HepG2 (cell line): ENCODE measurements at regions not wholly inside any gene's neighbourhood (a gene's known extent, or its start where the extent isn't known, plus 50 kb on each side); places are given as distances from the start of the nearest gene placed in this dataset.

ENCODE experiments used
- ATAC-seq: fragments of 200-7000 bp; cut with Tn5 transposase; 3 replicates; pipeline ENCODE4 v1.9.1; 2020; ENCODE audit warnings: mild to moderate bottlenecking, moderate library complexity
- BruUV-seq: library from RNA; stranded (reverse); fragments of 400-500 nt; replicated peaks from 2 replicates; lab custom pipeline; 2021; lab: Mats Ljungman, UMichigan
- CTCF ChIA-PET: fragments of 300-600 bp; formaldehyde crosslinking; extraction: SDS; loops from one replicate; lab custom pipeline; 2021; ENCODE audit warnings: low total read pairs, inconsistent platforms, low intra/inter-chr PET ratio; lab: Yijun Ruan, JAX
- POLR2A ChIA-PET: fragments of 350-600 bp; sonication (Branson Sonifier 250); formaldehyde crosslinking; loops from one replicate; lab custom pipeline; 2020; ENCODE audit warnings: antibody characterized with exemption, inconsistent platforms; lab: Yijun Ruan, JAX
- DNase-seq: peaks from one replicate; pipeline ENCODE4 v3.0.0-alpha.2; 2015; ENCODE audit warnings: low spot score
- FAIRE-seq: peaks from 3 replicates; lab custom pipeline; 2011; peaks lifted over from hg19 to GRCh38; lab: Jason Lieb, UNC
- H2AFZ ChIP-seq: one replicate; pipeline ENCODE4 v1.6.1; 2011; ENCODE audit warnings: low read length, inconsistent platforms
- H3K27ac ChIP-seq: fragments of 300-600 bp; 3 replicates; pipeline ENCODE4 v1.8.0; 2011; ENCODE audit warnings: mixed run types, mild to moderate bottlenecking, mixed read lengths, low read length, inconsistent platforms; ENCODE audit not compliant: insufficient read depth; ENCODE audit errors: extremely low read length
- H3K27me3 ChIP-seq, 2 experiments: fragments of 200-600 bp in 1 of 2; 2 replicates in 1 of 2; 3 replicates in 1 of 2; pipeline versions ENCODE4 v1.6.0 to v1.8.0; 2011; ENCODE audit warnings: low read length in 2 of 2, mild to moderate bottlenecking in 2 of 2, moderate library complexity in 2 of 2, inconsistent platforms in 1 of 2; ENCODE audit not compliant: insufficient read depth in 2 of 2, control insufficient read depth in 1 of 2
- H3K36me3 ChIP-seq, 2 experiments: fragments of 200-600 bp in 1 of 2; replicated peaks in 1 of 2; 2 replicates in 1 of 2; 3 replicates in 1 of 2; pipeline versions ENCODE4 v1.5.1 to v1.8.0; 2011; ENCODE audit warnings: low read length in 2 of 2, inconsistent platforms in 1 of 2; ENCODE audit not compliant: insufficient read depth in 2 of 2, control insufficient read depth in 1 of 2
- H3K4me1 ChIP-seq: 2 replicates; pipeline ENCODE4 v1.5.1; 2012; ENCODE audit warnings: low read length, inconsistent platforms; ENCODE audit not compliant: insufficient read depth
- H3K4me2 ChIP-seq: 2 replicates; pipeline ENCODE4 v1.6.0; 2011; ENCODE audit warnings: low read depth, low read length, inconsistent platforms
- H3K4me3 ChIP-seq, 3 experiments: fragments of 200-600 bp in 1 of 3; sonication (generic), shearing (Covaris generic) in 1 of 3; replicated peaks in 1 of 3; 2 replicates each; pipeline ENCODE4 v1.5.1; 2011 to 2016; ENCODE audit warnings: low read length in 3 of 3, inconsistent platforms in 2 of 3, low read depth in 2 of 3, mild to moderate bottlenecking in 2 of 3, control low read depth in 1 of 3, mixed read lengths in 1 of 3; ENCODE audit not compliant: insufficient read depth in 1 of 3
- H3K79me2 ChIP-seq: one replicate; pipeline ENCODE4 v1.6.1; 2011; ENCODE audit warnings: low read length, inconsistent platforms; ENCODE audit not compliant: insufficient read depth
- H3K9ac ChIP-seq: 2 replicates; pipeline ENCODE4 v1.6.0; 2011; ENCODE audit warnings: mild to moderate bottlenecking, low read depth, low read length, inconsistent platforms; ENCODE audit not compliant: insufficient read depth
- H3K9me3 ChIP-seq: 2 replicates; pipeline ENCODE4 v1.5.1; 2012; ENCODE audit warnings: mild to moderate bottlenecking, low read length
- H4K20me1 ChIP-seq: 2 replicates; pipeline ENCODE4 v1.6.0; 2011; ENCODE audit warnings: inconsistent platforms, mild to moderate bottlenecking, low read length, moderate library complexity; ENCODE audit not compliant: insufficient read depth
- ATF7-NPFF ChIP-seq: sonication (generic); formaldehyde crosslinking; IDR thresholded peaks from 2 replicates; pipeline ENCODE4 v1.8.1; 2023; ENCODE audit warnings: mild to moderate bottlenecking, low read depth, missing genetic modification reagents, moderate library complexity
- CEBPG ChIP-seq: IDR thresholded peaks from 2 replicates; pipeline ENCODE4 v1.6.1; 2016
- DNMT1 ChIP-seq: sonication (generic); formaldehyde crosslinking; IDR thresholded peaks from 2 replicates; pipeline ENCODE4 v1.5.1; 2020; ENCODE audit warnings: mild to moderate bottlenecking, missing genetic modification reagents
- ETV6 ChIP-seq: sonication (generic); formaldehyde crosslinking; conservative IDR thresholded peaks from 2 replicates; pipeline ENCODE4 v1.4.0; 2020; ENCODE audit warnings: missing genetic modification reagents
- MXI1 ChIP-seq: IDR thresholded peaks from 3 replicates; pipeline ENCODE4 v1.6.1; 2012; ENCODE audit warnings: low read depth, low read length, inconsistent platforms, borderline replicate concordance
- ZFAT ChIP-seq: sonication (generic); formaldehyde crosslinking; conservative IDR thresholded peaks from 2 replicates; pipeline ENCODE4 v1.8.1; 2023; ENCODE audit warnings: missing genetic modification reagents, inconsistent platforms
- ZNF136 ChIP-seq: sonication (generic); formaldehyde crosslinking; IDR thresholded peaks from 2 replicates; pipeline ENCODE4 v1.8.1; 2022; ENCODE audit warnings: low read depth, mild to moderate bottlenecking, moderate library complexity, missing genetic modification reagents
- ZNF382 ChIP-seq: sonication (generic); formaldehyde crosslinking; IDR thresholded peaks from 2 replicates; pipeline ENCODE4 v1.5.0; 2020; ENCODE audit warnings: missing genetic modification reagents, mild to moderate bottlenecking, borderline replicate concordance
- WGBS: methylation state at CpG from one replicate; pipeline ENCODE4 v1.1.6; 2017; ENCODE audit warnings: low lambda C conversion rate; 5-methylcytosine and 5-hydroxymethylcytosine counted together
- in situ Hi-C: cut with HindIII; loops from 2 replicates; pipeline ENCODE4 v1.10.0; 2017; ENCODE audit warnings: low pct_unique_long_range_greater_than_20kb; ENCODE audit not compliant: extremely low pct_ligation_motif_present
- intact Hi-C: fragments of 100-400 bp; cut with micrococcal nuclease; formaldehyde crosslinking; loops from one replicate; pipeline ENCODE4 v1.10.0; 2022; ENCODE audit not compliant: unreplicated experiment
- TF ChIP-seq, protein P1 (sequence below): sonication (generic); formaldehyde crosslinking; IDR thresholded peaks from 2 replicates; pipeline ENCODE4 v1.4.0; 2020; ENCODE audit warnings: missing genetic modification reagents, mild to moderate bottlenecking, borderline replicate concordance
- TF ChIP-seq, protein P2 (sequence below): sonication (generic); formaldehyde crosslinking; IDR thresholded peaks from 2 replicates; pipeline ENCODE4 v1.8.0; 2022; ENCODE audit warnings: missing genetic modification reagents, mild to moderate bottlenecking, inconsistent platforms, borderline replicate concordance
- TF ChIP-seq, protein P3 (sequence below): sonication (generic); formaldehyde crosslinking; IDR thresholded peaks from 2 replicates; pipeline ENCODE4 v1.5.0; 2020; ENCODE audit warnings: mild to moderate bottlenecking, missing genetic modification reagents, borderline replicate concordance

DNA sequence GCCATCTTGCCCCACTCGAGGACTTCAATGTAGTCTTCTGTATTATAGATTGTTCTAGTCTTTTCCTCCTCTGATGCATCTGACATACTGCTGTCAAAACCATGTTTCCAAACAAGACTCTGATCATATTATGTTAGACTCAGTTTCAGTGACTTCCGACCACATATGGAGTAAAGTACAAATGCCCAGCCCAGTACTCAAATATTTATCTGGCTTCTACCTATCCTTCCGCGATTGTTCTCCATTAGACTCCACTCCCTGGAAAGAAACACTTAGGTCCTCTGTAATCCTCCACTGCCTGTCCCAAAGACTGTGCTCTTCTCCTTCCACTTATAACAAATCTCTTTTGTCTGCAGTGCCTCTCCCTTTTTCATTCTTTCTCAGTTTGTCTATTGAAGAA, 439.5 kb downstream of the EFNB2 start:
- POLR2A ChIA-PET, result no interaction called here
- TF ChIP-seq MXI1, result no peak
- TF ChIP-seq DNMT1 (CRISPR knock-in tag), result no peak
- TF ChIP-seq ZFAT (CRISPR knock-in tag), result no peak
- no peak for TF ChIP-seq ATF7-NPFF
- TF ChIP-seq ETV6, result no peak
- TF ChIP-seq, protein P1, sequence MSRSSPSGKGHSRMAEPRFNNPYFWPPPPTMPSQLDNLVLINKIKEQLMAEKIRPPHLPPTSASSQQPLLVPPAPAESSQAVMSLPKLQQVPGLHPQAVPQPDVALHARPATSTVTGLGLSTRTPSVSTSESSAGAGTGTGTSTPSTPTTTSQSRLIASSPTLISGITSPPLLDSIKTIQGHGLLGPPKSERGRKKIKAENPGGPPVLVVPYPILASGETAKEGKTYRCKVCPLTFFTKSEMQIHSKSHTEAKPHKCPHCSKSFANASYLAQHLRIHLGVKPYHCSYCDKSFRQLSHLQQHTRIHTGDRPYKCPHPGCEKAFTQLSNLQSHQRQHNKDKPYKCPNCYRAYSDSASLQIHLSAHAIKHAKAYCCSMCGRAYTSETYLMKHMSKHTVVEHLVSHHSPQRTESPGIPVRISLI, result no peak
- TF ChIP-seq ZNF382 (CRISPR knock-in tag), result no peak
- TF ChIP-seq ZNF136 (CRISPR knock-in tag), result no peak
- TF ChIP-seq, protein P2, sequence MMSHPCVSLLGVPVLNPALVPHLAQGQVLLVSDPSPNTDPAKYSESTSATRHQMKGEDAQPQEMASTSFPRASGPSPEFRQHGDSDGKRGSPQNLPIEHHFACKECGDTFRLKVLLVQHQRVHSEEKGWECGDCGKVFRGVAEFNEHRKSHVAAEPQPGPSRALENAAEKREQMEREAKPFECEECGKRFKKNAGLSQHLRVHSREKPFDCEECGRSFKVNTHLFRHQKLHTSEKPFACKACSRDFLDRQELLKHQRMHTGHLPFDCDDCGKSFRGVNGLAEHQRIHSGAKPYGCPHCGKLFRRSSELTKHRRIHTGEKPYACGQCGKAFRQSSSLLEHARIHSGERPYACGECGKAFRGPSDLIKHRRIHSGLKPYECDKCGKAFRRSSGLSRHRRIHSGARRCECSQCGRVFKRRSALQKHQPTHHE, result no peak
- TF ChIP-seq CEBPG, result no peak
- TF ChIP-seq, protein P3, sequence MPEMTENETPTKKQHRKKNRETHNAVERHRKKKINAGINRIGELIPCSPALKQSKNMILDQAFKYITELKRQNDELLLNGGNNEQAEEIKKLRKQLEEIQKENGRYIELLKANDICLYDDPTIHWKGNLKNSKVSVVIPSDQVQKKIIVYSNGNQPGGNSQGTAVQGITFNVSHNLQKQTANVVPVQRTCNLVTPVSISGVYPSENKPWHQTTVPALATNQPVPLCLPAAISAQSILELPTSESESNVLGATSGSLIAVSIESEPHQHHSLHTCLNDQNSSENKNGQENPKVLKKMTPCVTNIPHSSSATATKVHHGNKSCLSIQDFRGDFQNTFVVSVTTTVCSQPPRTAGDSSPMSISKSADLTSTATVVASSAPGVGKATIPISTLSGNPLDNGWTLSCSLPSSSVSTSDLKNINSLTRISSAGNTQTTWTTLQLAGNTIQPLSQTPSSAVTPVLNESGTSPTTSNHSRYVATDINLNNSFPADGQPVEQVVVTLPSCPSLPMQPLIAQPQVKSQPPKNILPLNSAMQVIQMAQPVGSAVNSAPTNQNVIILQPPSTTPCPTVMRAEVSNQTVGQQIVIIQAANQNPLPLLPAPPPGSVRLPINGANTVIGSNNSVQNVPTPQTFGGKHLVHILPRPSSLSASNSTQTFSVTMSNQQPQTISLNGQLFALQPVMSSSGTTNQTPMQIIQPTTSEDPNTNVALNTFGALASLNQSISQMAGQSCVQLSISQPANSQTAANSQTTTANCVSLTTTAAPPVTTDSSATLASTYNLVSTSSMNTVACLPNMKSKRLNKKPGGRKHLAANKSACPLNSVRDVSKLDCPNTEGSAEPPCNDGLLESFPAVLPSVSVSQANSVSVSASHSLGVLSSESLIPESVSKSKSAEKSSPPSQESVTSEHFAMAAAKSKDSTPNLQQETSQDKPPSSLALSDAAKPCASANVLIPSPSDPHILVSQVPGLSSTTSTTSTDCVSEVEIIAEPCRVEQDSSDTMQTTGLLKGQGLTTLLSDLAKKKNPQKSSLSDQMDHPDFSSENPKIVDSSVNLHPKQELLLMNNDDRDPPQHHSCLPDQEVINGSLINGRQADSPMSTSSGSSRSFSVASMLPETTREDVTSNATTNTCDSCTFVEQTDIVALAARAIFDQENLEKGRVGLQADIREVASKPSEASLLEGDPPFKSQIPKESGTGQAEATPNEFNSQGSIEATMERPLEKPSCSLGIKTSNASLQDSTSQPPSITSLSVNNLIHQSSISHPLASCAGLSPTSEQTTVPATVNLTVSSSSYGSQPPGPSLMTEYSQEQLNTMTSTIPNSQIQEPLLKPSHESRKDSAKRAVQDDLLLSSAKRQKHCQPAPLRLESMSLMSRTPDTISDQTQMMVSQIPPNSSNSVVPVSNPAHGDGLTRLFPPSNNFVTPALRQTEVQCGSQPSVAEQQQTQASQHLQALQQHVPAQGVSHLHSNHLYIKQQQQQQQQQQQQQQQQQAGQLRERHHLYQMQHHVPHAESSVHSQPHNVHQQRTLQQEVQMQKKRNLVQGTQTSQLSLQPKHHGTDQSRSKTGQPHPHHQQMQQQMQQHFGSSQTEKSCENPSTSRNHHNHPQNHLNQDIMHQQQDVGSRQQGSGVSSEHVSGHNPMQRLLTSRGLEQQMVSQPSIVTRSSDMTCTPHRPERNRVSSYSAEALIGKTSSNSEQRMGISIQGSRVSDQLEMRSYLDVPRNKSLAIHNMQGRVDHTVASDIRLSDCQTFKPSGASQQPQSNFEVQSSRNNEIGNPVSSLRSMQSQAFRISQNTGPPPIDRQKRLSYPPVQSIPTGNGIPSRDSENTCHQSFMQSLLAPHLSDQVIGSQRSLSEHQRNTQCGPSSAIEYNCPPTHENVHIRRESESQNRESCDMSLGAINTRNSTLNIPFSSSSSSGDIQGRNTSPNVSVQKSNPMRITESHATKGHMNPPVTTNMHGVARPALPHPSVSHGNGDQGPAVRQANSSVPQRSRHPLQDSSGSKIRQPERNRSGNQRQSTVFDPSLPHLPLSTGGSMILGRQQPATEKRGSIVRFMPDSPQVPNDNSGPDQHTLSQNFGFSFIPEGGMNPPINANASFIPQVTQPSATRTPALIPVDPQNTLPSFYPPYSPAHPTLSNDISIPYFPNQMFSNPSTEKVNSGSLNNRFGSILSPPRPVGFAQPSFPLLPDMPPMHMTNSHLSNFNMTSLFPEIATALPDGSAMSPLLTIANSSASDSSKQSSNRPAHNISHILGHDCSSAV (CRISPR knock-in tag), result no peak

More for the DNA sequence above, 439.5 kb downstream of the EFNB2 start:
- no peaks in the 10 kb centered on the region for H3K9me3 ChIP-seq
- H3K79me2 ChIP-seq, result no peaks in the 10 kb centered on the region
- DNase-seq (no peak), FAIRE-seq (no peak), ATAC-seq (no peak)
- CTCF ChIA-PET, result no interaction called here
- H3K4me3 ChIP-seq, result no peak overlapping the region
- no peak overlapping the region for H3K9ac ChIP-seq
- no peaks in the 10 kb centered on the region; a peak in 1 of 5 replicates for H3K27me3 ChIP-seq
- no peaks in the 10 kb centered on the region for H4K20me1 ChIP-seq
- H3K4me1 ChIP-seq, result no peaks in the 10 kb centered on the region
- intact Hi-C loops, result no loop called here
- H3K27ac ChIP-seq, result no peak overlapping the region
- no peak overlapping the region for H3K4me2 ChIP-seq
- in situ Hi-C loops, result no loop called here
- 9% methylated on average over 4 of the region's 4 CpGs for WGBS
- BruUV-seq, result no TSS peak
- H3K36me3 ChIP-seq, result no peaks in the 10 kb centered on the region
- H2AFZ ChIP-seq, result no peak overlapping the region
